Nephron progenitor cell (in vitro differentiated cells): ENCODE measurements at regions not wholly inside any gene's neighbourhood (a gene's known extent, or its start where the extent isn't known, plus 50 kb on each side); places are given as distances from the start of the nearest gene placed in this dataset.

Source experiments
- DNase-seq: peaks from one replicate; pipeline ENCODE4 v3.0.0; 2021
- H3K27ac Mint-ChIP-seq: 2 replicates; pipeline ENCODE4 v1.8.0; 2021; ENCODE audit warnings: mild to moderate bottlenecking, moderate library complexity, mixed read lengths
- H3K27me3 Mint-ChIP-seq: 2 replicates; pipeline ENCODE4 v1.8.0; 2021; ENCODE audit warnings: mild to moderate bottlenecking, low read depth, mixed read lengths; ENCODE audit not compliant: poor library complexity
- H3K36me3 Mint-ChIP-seq: 2 replicates; pipeline ENCODE4 v1.8.0; 2021; ENCODE audit warnings: low read depth, mixed read lengths
- H3K4me1 Mint-ChIP-seq: 2 replicates; pipeline ENCODE4 v1.8.0; 2021; ENCODE audit warnings: mixed read lengths
- H3K4me3 Mint-ChIP-seq: 2 replicates; pipeline ENCODE4 v1.8.0; 2021; ENCODE audit warnings: mild to moderate bottlenecking, moderate library complexity, mixed read lengths
- H3K9me3 Mint-ChIP-seq: 2 replicates; pipeline ENCODE4 v1.8.0; 2021; ENCODE audit warnings: mild to moderate bottlenecking, moderate library complexity, mixed read lengths
- CTCF ChIP-seq: fragments of 200-600 bp; sonication (generic); IDR thresholded peaks from 2 replicates; pipeline ENCODE4 v1.5.0; 2021; ENCODE audit warnings: antibody characterized with exemption

GRCh38 chr18:44409071-44409470, 271.6 kb upstream of the SETBP1 start:
- TF ChIP-seq CTCF = no peak
- no peak overlapping the region for H3K27ac Mint-ChIP-seq
- H3K36me3 Mint-ChIP-seq = no peaks in the 10 kb centered on the region
- DNase-seq = no peak
- no peaks in the 10 kb centered on the region for H3K27me3 Mint-ChIP-seq
- no peak overlapping the region for H3K4me3 Mint-ChIP-seq
- no peaks in the 10 kb centered on the region for H3K4me1 Mint-ChIP-seq
- peaks cover 16% of the 10 kb centered on the region for H3K9me3 Mint-ChIP-seq

- TF ChIP-seq CTCF = no peak
- H3K9me3 Mint-ChIP-seq = peaks cover 16% of the 10 kb centered on the region
- no peak for DNase-seq
- H3K27me3 Mint-ChIP-seq = no peaks in the 10 kb centered on the region
- H3K27ac Mint-ChIP-seq = no peak overlapping the region
- H3K36me3 Mint-ChIP-seq = no peaks in the 10 kb centered on the region
- no peak overlapping the region for H3K4me3 Mint-ChIP-seq
- no peaks in the 10 kb centered on the region for H3K4me1 Mint-ChIP-seq
Observed at GRCh38 chr18:44409515-44409914, 271.2 kb upstream of the SETBP1 start.

- TF ChIP-seq CTCF = no peak
- Mint-ChIP-seq H3K9me3 (peaks cover 11% of the 10 kb centered on the region), H3K4me3 (no peak overlapping the region), H3K4me1 (no peaks in the 10 kb centered on the region), H3K36me3 (no peaks in the 10 kb centered on the region), H3K27ac (no peak overlapping the region), H3K27me3 (no peaks in the 10 kb centered on the region)
- DNase-seq = no peak
Observed at GRCh38 chr18:44410740-44411139, 269.9 kb upstream of the SETBP1 start.

- no peak overlapping the region for H3K27ac Mint-ChIP-seq
- H3K27me3 Mint-ChIP-seq = no peaks in the 10 kb centered on the region
- no peak overlapping the region for H3K4me3 Mint-ChIP-seq
- no peaks in the 10 kb centered on the region for H3K36me3 Mint-ChIP-seq
- DNase-seq = no peak
- TF ChIP-seq CTCF = no peak
- H3K4me1 Mint-ChIP-seq = no peaks in the 10 kb centered on the region
- H3K9me3 Mint-ChIP-seq = peaks cover 6% of the 10 kb centered on the region
Observed at GRCh38 chr18:44411262-44411905, 269.3 kb upstream of the SETBP1 start.

GRCh38 chr18:44411976-44412375, 268.7 kb upstream of the SETBP1 start:
- no peaks in the 10 kb centered on the region for H3K4me1 Mint-ChIP-seq
- no peaks in the 10 kb centered on the region for H3K36me3 Mint-ChIP-seq
- TF ChIP-seq CTCF = no peak
- H3K4me3 Mint-ChIP-seq = no peak overlapping the region
- no peak overlapping the region for H3K27ac Mint-ChIP-seq
- no peak for DNase-seq
- peaks cover under 1% of the 10 kb centered on the region for H3K9me3 Mint-ChIP-seq
- no peaks in the 10 kb centered on the region for H3K27me3 Mint-ChIP-seq
